ENCODE measurements at regions not wholly inside any gene's neighbourhood (a gene's known extent, or its start where the extent isn't known, plus 50 kb on each side); places are given as distances from the start of the nearest gene placed in this dataset.

DNA sequence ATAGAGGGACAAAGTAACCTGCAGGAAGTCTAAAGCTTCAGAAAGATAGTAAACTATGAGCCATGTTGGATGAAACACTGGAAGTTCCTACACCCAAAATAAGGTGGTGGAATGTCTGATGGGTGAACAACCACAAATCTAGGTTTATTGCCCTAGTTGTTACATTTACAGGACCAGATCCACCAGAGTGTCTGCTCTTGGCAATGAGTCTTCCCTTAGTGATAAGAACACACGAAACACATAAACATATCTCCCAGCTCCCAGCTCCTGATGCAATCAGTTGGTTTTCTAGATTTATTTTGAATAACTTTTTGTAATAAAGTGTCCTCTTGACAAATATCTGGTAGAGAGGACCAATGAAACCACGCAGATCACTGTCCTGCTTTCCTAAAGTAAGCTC lies 329.7 kb upstream of the WWC1 start:
- no peak for DNase-seq

GRCh38 chr5:167964529-167964928 lies 326.9 kb upstream of the WWC1 start:
- no peak for DNase-seq

GRCh38 chr5:167965710-167966109 lies 325.7 kb upstream of the WWC1 start:
- no peak for DNase-seq

DNA sequence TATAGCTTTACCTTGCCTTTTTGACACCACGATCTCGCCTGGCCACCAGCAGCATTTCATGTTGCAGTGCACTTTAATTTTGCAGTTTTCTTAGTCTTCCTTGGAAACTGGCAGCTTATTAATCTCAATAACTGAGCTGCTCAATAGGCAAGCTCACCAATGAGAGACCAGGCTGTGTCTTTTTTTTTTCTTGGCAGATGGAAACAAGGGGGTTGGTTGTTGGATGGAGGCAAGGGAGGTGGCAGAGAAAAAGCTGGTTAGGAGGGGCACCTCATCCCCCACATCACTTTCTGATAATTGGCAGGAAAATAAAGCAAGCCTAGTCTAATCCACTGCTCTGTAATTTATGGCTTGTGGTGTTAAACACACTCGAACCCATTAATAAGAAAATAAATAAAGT lies 324.5 kb upstream of the WWC1 start:
- DNase-seq: no peak

GRCh38 chr5:167967494-167968177 lies 323.8 kb upstream of the WWC1 start:
- no peak for DNase-seq

DNA sequence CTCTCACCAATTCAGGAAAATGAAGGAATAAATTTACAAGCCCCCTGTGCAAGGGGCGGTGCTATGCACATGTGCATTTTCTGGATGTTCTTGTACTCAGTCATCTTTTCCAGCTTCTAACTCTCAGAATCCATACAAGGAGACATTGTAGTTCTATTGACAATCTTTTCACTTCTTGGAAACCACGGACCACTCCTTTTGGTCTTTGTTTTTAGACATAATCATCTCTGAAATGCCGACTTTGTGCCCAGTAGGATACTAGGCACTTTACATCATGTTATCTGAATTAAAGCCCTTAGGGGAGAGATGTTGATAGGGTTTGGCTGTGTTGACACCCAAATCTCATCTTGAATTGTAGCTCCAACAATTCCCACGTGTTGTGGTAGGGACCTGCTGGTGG lies 322.6 kb upstream of the WWC1 start:
- no peak for DNase-seq

DNA sequence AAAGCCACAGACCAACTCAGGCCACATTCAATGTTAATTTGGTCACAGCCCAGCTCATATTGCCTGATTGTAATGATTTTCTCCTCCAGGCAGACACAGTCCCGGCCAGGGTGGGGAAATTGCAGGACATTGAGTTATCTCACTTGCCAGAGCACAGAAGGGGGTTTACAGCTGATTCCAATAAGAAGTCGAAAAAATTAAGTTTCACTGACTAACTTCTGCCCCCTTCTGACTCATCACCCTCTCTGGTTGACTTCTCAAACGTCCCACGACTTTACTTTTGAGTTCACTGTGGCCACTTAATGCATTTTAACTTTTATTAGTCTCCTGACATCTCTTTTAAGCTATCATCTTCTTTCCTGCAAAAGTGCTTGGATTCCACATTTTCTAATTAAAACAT lies 321.4 kb upstream of the WWC1 start:
- DNase-seq: no peak

DNA sequence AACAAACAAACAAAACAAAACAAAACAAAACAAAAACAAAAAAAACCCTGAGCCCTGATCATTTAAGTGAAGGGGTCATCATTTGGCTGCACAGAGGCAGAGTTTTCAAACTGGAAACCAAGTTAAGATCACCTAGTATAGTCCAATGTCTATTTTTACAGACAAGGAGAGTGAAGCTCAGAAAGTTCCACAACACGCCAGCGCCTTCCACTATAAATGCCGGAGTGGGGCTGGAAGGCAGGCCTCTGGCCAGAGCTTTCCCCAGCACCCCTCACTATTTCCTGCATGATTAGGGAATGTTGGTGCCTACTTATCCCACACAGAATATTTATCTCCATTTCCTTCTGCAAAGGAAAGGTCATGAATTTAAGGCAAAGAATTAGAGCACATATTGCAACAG lies 319.7 kb upstream of the WWC1 start:
- no peak for DNase-seq

DNA sequence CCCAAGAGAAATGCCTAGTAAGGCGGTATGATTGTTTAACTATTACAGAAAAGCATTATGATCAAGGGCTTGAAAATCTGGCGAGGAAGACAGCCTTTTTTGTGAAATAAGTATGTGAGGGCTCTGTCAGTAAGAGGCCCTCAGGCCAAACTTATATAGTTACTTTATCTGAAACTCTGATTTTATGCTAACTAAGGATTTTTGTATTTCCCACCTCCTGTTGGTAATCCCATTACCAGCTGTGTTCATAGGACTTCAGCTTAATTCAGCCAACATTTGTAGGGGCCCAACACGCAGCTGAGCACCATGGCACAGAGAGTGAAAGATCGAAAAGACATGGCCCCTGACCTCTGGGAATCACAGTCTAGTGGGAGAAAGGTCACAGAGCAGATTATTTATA lies 318.3 kb upstream of the WWC1 start:
- DNase-seq: no peak

DNA sequence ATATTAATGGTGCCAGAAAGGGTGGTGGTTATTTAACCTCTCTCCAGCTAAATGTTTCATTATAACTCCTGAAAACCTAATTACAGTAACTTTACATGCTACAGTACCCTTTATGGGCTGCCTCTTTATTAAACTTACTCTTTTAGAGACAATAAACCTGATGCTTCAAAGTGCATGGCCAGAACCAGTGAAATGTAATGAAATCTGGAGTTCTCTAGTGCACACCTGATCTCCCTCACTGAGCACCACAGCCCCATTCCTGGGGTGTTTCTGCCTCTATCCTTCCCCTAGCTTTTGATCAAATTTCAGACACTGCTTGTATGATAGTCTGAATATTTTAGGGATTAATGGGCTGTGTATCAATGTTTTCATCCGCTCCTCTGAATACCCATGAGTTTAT lies 306.5 kb upstream of the WWC1 start:
- DNase-seq: no peak

- no peak for DNase-seq
Observed at GRCh38 chr5:167985373-167985772, 306.1 kb upstream of the WWC1 start.

DNA sequence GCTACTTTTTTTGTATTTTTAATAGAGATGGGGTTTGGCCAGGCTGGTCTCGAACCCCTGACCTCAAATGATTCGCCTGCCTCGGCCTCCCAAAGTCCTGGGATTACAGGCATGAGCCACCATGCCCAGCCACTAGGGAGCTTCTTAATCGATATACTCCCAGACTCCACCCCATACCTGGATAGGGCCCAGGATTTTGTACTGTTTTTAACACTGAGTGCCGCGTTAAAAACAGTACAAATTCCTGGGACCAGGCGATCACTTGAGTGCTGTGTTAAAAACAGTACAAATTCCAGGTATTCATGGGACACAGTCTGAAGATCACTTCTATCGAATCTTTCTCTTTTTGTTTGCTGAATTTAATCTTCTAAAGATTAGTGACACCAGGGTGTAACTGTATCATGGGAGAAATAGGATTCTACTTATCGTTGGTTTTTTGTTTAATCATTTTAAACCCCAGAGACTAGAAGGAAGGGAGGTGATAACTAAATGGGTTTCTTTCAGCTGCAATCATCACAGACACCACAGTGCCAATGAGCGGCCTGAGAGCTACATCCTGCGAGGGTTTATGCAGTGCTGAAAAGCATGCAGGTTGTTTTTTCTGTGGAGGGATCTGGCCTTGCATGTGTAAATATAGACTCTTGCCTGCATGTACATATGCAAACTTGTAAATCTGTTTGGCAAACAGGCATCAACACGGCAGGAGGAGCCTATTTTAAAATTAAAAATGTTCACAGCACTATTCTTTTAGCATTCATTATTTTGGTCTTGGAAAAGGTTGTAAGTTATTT lies 303.8 kb upstream of the WWC1 start:
- DNase-seq: no peak

GRCh38 chr5:167992868-167993267 lies 298.6 kb upstream of the WWC1 start:
- no peak for DNase-seq

DNA sequence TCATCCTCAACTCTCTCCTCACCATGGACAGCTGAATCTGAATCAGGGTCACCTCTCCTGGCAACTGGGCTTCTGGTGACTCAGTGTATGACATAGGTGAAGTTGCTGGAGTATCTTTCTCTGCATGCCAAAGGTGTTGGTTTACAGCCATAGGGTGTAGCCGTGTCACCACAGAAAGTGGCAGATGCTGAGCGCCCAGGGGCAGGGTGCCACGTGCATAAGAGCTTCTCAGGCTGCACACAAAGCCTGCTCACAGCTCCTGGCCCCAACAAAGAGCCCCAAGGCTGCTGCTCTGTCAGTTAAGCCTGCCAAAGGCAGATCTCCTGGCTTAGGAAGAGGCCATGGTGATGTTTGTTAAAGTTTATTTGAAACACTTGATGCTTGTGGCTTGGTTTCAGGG lies 297.7 kb upstream of the WWC1 start:
- DNase-seq: no peak

DNA sequence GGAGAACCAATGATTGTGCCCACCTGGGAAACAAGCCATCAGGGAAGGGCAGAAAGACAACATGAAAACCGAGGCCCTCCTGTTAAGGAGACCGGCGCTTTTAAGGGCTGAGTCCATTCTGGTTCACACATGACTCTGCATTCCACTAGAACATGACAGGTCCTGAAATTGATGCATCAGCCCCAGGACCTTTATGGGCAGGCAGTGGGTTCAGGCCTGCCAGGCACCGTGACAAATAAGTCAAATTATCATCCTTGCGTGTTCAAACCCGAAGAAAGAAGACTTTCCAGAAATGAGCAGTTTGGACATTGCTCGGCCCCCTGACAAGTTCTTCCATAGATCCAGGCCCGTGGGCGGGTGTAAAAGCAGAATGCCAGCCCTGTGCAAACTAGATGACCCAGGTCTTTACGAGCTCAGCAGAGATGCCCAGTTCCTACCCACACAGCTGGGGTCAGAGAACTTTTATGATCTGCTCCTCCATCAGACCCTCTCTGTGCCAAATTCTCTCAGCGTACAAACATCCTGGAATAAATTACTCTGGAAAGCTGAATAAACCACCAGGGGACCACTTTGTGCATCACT lies 295.5 kb upstream of the WWC1 start:
- DNase-seq: no peak

GRCh38 chr5:167998148-167998767 lies 293.2 kb upstream of the WWC1 start:
- no peak for DNase-seq

DNA sequence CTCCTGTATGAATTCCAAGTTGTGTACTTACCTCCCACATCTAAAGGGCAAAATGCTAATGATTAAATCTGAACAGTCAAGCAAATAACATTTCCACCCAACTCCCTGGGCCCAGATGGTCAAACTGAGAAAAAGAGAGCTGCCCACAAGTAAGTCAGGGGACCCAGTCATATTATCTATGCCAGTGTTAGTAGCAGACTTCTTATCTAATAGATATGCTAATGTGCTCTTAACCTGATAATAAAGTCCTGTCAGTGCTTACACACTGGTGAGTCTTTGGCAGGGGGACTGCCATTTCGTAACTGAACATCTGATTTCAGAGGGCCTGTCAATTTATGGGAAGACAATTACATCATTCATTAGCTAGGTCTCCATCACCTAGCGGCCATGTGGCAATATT lies 292.3 kb upstream of the WWC1 start:
- DNase-seq: no peak

DNA sequence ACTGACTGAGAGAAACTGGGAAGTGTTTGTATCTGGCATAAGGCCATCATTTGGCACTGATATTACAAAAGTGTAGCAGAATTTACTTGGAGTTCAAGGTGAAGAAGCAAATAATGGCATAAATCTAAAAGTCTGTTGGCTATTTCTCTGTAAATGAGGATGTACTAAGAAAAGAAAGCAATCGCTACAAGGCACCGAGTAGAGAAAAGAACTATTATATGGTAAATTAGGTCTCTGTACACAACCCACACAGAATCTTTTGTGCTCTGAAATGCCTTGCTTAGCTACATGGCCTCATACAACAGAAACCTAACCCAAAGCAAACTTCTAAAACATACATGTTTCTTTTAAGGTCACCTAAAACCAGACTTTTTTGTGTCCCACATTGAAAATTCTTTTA lies 290.1 kb upstream of the WWC1 start:
- DNase-seq: no peak

- DNase-seq: no peak
Observed at GRCh38 chr5:168002116-168002515, 289.3 kb upstream of the WWC1 start.

- DNase-seq: no peak
Observed at GRCh38 chr5:168005093-168005492, 286.4 kb upstream of the WWC1 start.

GRCh38 chr5:168005936-168006335 lies 285.5 kb upstream of the WWC1 start:
- no peak for DNase-seq

GRCh38 chr5:168006456-168007130 lies 284.9 kb upstream of the WWC1 start:
- DNase-seq: no peak

DNA sequence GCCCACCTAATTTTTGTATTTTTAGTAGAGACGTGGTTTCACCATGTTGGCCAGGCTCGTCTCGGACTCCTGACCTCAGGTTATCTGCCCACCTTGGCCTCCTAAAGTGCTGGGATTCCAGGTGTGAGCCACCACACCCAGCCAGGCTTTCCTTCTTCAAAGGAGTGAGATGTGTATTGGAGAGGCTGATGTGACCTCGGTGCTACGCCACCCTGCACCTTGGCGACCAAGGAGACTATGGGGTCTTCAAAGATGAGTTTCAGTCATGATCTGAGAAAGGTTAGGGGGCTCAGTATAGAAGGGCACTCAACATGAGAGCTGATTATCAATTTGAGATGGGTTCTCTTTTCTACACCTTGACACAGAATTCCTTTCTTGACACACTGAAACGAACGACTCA lies 284.2 kb upstream of the WWC1 start:
- no peak for DNase-seq

Data from activated CD4-positive, alpha-beta T cell treated with anti-CD3 and anti-CD28 coated beads, Interleukin-10, Interleukin-2, amounts not matched to agents 100 ng/mL and 50 ng/mL, durations not matched to agents 16 hours and 8 hours (primary cell).